Lung (tissue), 11 donors: ENCODE measurements at regions not wholly inside any gene's neighbourhood (a gene's known extent, or its start where the extent isn't known, plus 50 kb on each side); places are given as distances from the start of the nearest gene placed in this dataset.

ENCODE experiments used
- ATAC-seq: fragments of 200-7000 bp; cut with Tn5 transposase; one replicate; pipeline ENCODE4 v1.9.1; 2020; ENCODE audit warnings: moderate number of reproducible peaks; ENCODE audit not compliant: insufficient read depth, low FRiP score
- DNase-seq, 3 donors: peaks; one replicate each; pipeline ENCODE4 v3.0.0-alpha.2; 2013 to 2017
- H3K27ac ChIP-seq, 2 donors: one replicate each; pipeline ENCODE4 v1.5.1; 2013; ENCODE audit warnings: mild to moderate bottlenecking in 2 of 2, moderate library complexity in 2 of 2, control low read depth in 1 of 2, inconsistent platforms in 1 of 2, low read depth in 1 of 2, low read length in 1 of 2
- H3K27me3 ChIP-seq, 3 donors: one replicate each; pipeline ENCODE4 v1.5.1; 2013; ENCODE audit warnings: low read length in 2 of 3; ENCODE audit not compliant: control insufficient read depth in 3 of 3, insufficient read depth in 3 of 3
- H3K36me3 ChIP-seq, 4 donors: one replicate each; pipeline ENCODE4 v1.5.1; 2013; ENCODE audit warnings: low read length in 4 of 4, mild to moderate bottlenecking in 1 of 4, moderate library complexity in 1 of 4; ENCODE audit not compliant: control insufficient read depth in 4 of 4, insufficient read depth in 4 of 4
- H3K4me1 ChIP-seq, 5 donors: one replicate each; pipeline ENCODE4 v1.5.1; 2013; ENCODE audit warnings: low read length in 5 of 5, mild to moderate bottlenecking in 2 of 5, moderate library complexity in 1 of 5; ENCODE audit not compliant: control insufficient read depth in 5 of 5, insufficient read depth in 5 of 5
- H3K4me3 ChIP-seq: one replicate; pipeline ENCODE4 v1.5.1; 2013; ENCODE audit warnings: mild to moderate bottlenecking, control low read depth, moderate library complexity
- H3K9ac ChIP-seq, 2 donors: one replicate each; pipeline ENCODE4 v1.5.1; 2013; ENCODE audit warnings: low read length in 2 of 2, control low read depth in 1 of 2; ENCODE audit not compliant: insufficient read depth in 1 of 2
- H3K9me3 ChIP-seq, 4 donors: one replicate each; pipeline ENCODE4 v1.5.1; 2013; ENCODE audit warnings: low read length in 3 of 4, mild to moderate bottlenecking in 1 of 4, moderate library complexity in 1 of 4; ENCODE audit not compliant: control insufficient read depth in 4 of 4, insufficient read depth in 3 of 4
- WGBS, 2 donors: extraction: QIAGEN DNeasy Blood & Tissue Kit; methylation state at CpG; one replicate each; pipeline ENCODE4 v1.1.7; 2013; 5-methylcytosine and 5-hydroxymethylcytosine counted together
- TF ChIP-seq, protein P1 (sequence below): IDR thresholded peaks from 2 replicates; pipeline ENCODE4 v1.5.1; 2012; ENCODE audit warnings: mild to moderate bottlenecking; ENCODE audit errors: control extremely low read depth, extremely low read depth
- donor health status: control.
- donor health status: control.
- donor health status: Bipolar disorder and iron deficiency.
- donor health status: healthy.
- donor health status: DM: yes; HTN: yes; CAD: no.

DNA sequence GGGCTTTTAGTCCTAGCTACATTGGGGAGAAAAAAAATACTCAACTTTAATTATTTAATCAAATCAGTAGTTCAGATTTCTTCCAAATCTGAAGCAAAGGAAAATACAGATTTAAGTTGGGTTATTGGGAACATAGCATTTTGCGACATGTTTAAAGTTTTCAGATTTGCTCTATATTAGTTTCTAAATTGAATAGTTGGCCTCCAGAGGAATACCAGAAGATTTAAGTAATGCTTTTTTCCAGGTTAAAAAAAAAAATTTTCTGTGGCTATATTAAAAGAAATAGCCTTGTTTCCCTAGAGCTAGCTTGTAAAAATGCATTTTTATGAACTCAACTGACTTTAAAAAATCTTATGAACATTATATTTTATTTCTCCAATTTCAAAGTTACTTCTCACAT is 115.9 kb downstream of the DDX53 start:
- ATAC-seq: no peak
- TF ChIP-seq, protein P1, sequence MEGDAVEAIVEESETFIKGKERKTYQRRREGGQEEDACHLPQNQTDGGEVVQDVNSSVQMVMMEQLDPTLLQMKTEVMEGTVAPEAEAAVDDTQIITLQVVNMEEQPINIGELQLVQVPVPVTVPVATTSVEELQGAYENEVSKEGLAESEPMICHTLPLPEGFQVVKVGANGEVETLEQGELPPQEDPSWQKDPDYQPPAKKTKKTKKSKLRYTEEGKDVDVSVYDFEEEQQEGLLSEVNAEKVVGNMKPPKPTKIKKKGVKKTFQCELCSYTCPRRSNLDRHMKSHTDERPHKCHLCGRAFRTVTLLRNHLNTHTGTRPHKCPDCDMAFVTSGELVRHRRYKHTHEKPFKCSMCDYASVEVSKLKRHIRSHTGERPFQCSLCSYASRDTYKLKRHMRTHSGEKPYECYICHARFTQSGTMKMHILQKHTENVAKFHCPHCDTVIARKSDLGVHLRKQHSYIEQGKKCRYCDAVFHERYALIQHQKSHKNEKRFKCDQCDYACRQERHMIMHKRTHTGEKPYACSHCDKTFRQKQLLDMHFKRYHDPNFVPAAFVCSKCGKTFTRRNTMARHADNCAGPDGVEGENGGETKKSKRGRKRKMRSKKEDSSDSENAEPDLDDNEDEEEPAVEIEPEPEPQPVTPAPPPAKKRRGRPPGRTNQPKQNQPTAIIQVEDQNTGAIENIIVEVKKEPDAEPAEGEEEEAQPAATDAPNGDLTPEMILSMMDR: no peak

DNA sequence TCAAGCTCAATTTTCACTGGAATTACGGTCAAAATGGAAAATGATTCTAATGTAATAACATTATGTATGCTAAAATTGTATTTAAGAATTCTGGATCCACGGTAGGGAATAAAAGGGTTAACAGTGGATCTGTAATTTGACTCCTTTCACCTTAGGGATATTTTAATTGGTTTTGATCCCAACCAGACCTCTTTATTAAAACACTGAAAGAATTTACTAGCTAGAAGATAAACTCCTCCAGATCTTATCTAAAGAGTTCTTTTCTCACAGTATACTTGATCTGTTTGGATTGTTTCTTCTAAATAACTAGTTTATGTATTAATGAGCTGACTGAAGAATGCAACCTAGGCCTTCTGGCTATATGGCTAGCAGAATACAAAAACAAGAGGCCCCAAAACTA is 118.4 kb downstream of the DDX53 start:
- H3K4me3 ChIP-seq: no peak overlapping the region
- ATAC-seq (no peak), DNase-seq (no peak)
- TF ChIP-seq, protein P1: no peak
- H3K36me3 ChIP-seq: no peaks in the 10 kb centered on the region
- no peaks in the 10 kb centered on the region for H3K27me3 ChIP-seq
- H3K27ac ChIP-seq: no peak overlapping the region
- H3K9ac ChIP-seq: no peak overlapping the region
- no peaks in the 10 kb centered on the region for H3K4me1 ChIP-seq
- WGBS, 2 donors: 84 to 98% methylated on average over 2 of the region's 2 CpGs
- H3K9me3 ChIP-seq: no peaks in the 10 kb centered on the region

More for the DNA sequence above, 115.9 kb downstream of the DDX53 start:
- Histone ChIP-seq H3K9me3 (no peaks in the 10 kb centered on the region), H3K4me1 (no peaks in the 10 kb centered on the region), H3K27me3 (peaks cover 0 to 3% (median 0%) of the 10 kb centered on the region in 3 donors), H3K4me3 (no peak overlapping the region), H3K9ac (no peak overlapping the region), H3K27ac (no peak overlapping the region), H3K36me3 (no peaks in the 10 kb centered on the region)
- WGBS, 2 donors: 94 to 100% methylated on average over 1 of the region's 1 CpG
- DNase-seq: no peak

DNA sequence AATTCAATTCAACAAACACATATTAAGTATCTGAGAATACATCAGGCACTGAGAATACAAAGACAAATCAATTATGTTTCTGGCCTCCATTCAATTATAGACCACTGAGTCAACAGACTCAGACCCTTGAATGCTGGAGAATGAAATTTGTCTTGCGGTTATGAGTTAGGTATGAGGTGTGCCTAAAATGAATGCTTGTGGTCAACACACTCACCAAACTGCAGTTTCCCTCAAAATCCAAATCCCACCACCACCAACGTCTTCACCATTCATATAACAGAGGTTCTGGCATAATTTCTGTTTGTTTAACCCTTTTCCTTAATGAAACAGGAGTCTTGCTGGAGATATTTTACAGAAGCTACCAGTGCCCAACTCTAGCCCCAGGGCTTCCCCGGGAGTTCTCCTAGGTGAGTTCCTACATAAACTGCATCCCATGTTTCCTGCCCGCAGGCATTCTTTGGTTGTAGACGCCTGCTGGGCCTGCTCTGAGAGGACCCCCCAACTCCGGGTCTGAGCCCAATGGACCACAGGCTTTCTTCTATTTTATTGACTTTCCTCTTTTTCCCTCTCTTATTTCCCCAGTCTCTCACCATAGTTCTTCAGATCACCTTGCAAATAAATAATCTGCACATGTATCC is 119.2 kb downstream of the DDX53 start:
- H3K36me3 ChIP-seq: no peaks in the 10 kb centered on the region
- ATAC-seq (no peak), DNase-seq (no peak)
- H3K4me3 ChIP-seq: no peak overlapping the region
- TF ChIP-seq, protein P1: no peak
- no peak overlapping the region for H3K9ac ChIP-seq
- H3K4me1 ChIP-seq: no peaks in the 10 kb centered on the region
- peaks cover 0 to 4% (median 0%) of the 10 kb centered on the region in 3 donors for H3K27me3 ChIP-seq
- no peaks in the 10 kb centered on the region for H3K9me3 ChIP-seq
- 76 to 89% methylated on average over 6 of the region's 6 CpGs for WGBS, 2 donors
- no peak overlapping the region for H3K27ac ChIP-seq

DNA sequence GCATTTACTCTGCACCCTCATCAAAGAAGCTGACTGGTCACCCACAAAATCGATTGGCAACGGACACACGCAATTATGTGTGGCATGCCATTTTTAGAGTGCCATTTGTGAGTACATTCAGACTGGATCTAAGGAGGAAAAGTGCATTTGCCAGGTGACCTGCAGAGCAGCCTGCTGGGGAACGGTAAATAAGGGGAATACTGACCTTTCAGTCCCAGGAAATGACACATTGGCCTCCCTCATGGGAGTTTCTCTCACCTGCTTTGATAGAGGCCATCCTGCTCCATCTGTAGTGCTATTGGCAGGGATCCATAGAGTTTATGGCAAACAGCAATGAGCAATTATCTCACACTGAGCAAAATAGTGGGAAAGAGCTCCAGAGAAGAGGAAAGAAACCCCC is 127.8 kb downstream of the DDX53 start:
- Histone ChIP-seq H3K9ac (no peak overlapping the region), H3K36me3 (no peaks in the 10 kb centered on the region), H3K27ac (no peak overlapping the region), H3K4me3 (no peak overlapping the region), H3K27me3 (peaks cover 0 to 4% (median 0%) of the 10 kb centered on the region in 3 donors), H3K4me1 (no peaks in the 10 kb centered on the region), H3K9me3 (no peaks in the 10 kb centered on the region)
- ATAC-seq (no peak), DNase-seq (no peak)
- TF ChIP-seq, protein P1: no peak
- 84 to 92% methylated on average over 4 of the region's 4 CpGs for WGBS, 2 donors
